ENCODE measurements at regions not wholly inside any gene's neighbourhood (a gene's known extent, or its start where the extent isn't known, plus 50 kb on each side); places are given as distances from the start of the nearest gene placed in this dataset.

DNA sequence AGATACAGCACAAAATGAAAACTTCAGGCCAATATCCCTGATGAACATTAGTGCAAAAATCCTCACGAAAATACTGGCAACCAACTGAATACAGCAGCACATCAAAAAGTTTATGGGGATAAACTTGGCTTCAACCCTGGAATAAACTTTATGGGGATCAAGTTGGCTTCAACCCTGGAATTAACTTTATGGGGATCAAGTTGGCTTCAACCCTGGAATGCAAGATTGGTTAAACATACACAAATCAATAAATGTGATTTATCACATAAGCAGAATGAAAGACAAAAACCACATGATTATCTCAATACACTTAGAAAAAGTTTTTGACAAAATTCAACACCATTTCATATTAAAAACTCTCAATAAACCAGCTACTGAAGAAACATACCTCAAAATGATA lies 213.7 kb upstream of the DMRTA1 start:
- intact Hi-C loops (cut with DNase I; ENCODE audit: low total_unique reads) = loop anchor here (10.0 kb wide), 1 partner anchor 418 kb away; no protein-coding TSS in a partner anchor
- no peaks in the 10 kb centered on the region for H3K9me3 ChIP-seq
- no peak overlapping the region for H3K27ac ChIP-seq
- H3K4me1 ChIP-seq = no peaks in the 10 kb centered on the region
- DNase-seq = no peak
- TF ChIP-seq, protein P1, sequence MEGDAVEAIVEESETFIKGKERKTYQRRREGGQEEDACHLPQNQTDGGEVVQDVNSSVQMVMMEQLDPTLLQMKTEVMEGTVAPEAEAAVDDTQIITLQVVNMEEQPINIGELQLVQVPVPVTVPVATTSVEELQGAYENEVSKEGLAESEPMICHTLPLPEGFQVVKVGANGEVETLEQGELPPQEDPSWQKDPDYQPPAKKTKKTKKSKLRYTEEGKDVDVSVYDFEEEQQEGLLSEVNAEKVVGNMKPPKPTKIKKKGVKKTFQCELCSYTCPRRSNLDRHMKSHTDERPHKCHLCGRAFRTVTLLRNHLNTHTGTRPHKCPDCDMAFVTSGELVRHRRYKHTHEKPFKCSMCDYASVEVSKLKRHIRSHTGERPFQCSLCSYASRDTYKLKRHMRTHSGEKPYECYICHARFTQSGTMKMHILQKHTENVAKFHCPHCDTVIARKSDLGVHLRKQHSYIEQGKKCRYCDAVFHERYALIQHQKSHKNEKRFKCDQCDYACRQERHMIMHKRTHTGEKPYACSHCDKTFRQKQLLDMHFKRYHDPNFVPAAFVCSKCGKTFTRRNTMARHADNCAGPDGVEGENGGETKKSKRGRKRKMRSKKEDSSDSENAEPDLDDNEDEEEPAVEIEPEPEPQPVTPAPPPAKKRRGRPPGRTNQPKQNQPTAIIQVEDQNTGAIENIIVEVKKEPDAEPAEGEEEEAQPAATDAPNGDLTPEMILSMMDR (IDR thresholded peaks at IDR 0.05) = no peak
- no peak for TF ChIP-seq POLR2A (IDR thresholded peaks at IDR 0.05)
- H3K36me3 ChIP-seq (ENCODE audit: low read depth, missing control alignments) = no peaks in the 10 kb centered on the region
- WGBS, 2 donors = 77 to 88% methylated on average over 1 of the region's 1 CpG
- H3K27me3 ChIP-seq = no peaks in the 10 kb centered on the region
- no peak overlapping the region for H3K4me3 ChIP-seq

DNA sequence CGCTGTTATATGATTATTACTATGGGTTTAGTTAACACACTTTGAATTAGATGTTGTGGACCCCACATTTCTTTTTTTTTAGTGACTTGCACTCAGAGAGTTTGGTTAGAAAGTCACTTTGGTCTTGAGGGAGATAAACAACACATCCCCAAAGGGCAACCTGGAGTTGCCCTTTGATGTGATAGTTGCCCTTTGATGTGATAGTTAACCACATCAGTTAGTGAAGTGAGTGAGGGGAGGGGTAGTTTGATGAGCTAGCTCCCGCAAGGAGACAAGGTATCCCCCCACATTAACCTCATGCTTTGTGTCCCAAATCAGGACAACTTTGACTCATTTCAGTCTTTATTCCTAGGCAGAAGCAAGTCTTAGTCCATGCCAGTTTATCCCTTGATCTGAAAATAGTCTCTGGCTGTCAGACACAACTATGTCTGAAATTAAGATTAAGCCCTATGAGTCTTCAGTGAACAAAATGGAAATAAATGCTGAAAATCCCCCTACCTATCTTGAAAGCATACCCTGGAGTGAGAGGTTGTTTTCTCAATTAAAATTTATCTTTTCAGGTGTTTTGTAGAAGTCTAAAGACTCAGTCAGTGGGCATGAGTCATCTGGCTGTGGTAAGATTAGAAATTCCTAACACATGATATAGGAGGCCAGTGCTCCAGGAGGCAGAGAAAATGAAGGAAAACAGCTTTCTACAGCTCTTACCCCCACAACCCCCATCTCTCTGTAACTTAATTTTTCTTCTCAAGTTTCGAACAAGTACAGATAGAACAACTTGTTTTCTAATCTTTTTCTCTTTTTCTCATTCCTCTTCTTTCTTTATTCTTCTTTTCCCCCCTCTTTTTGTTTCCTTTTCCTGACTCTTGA lies 208.9 kb upstream of the DMRTA1 start:
- H3K36me3 ChIP-seq (ENCODE audit: low read depth, missing control alignments) = no peaks in the 10 kb centered on the region
- no peaks in the 10 kb centered on the region for H3K27me3 ChIP-seq
- no peak overlapping the region for H3K27ac ChIP-seq
- TF ChIP-seq, protein P1 (IDR thresholded peaks at IDR 0.05) = no peak
- TF ChIP-seq POLR2A (IDR thresholded peaks at IDR 0.05) = no peak
- no peak overlapping the region for H3K4me3 ChIP-seq
- no peaks in the 10 kb centered on the region for H3K4me1 ChIP-seq
- intact Hi-C loops (cut with DNase I; ENCODE audit: low total_unique reads) = loop anchor here (10.0 kb wide), 1 partner anchor 423 kb away; no protein-coding TSS in a partner anchor
- 92 to 93% methylated on average over 3 of the region's 3 CpGs for WGBS, 2 donors
- DNase-seq = no peak
- H3K9me3 ChIP-seq = no peaks in the 10 kb centered on the region

DNA sequence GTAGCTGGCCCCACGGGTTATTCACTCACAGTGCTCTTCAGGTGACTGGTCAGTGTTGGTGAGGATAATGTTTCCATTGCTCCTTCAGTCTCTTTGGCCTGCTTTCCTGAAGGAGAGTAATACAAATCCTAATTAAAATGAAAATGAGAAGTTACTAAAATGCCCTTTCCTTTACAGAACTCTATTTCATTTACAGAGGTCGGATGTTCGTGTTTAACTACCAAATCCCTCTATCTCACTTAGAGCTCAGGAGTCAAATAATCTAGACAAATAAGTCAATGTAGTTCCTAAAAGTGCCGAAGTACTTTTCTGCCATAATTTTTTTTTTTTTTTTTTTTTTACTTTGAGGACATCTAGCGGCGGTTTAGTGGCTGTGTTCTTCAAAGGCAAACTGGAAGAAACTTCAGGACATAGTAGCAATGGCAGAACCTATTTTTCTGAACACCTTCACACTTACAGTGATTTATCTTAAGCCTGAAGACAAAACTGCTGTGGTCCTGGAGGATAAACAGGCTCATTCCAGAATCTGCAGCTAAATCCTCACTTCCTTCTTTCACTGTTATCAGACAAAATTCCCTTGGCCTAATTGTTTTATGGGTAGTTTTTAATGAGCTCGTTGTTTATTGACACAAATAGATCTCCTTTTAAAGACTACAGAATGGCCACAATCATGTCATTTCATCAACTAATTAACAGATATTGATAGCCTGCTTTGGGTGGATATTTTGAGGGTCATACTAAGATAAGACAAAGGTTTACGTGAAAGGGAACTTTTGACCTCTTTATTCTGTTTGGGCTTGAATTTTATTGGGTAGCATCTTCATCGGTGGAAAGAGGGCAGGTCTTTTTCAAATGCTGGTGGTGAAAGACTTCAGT lies 207.6 kb upstream of the DMRTA1 start:
- no peaks in the 10 kb centered on the region for H3K27me3 ChIP-seq
- H3K4me1 ChIP-seq = no peaks in the 10 kb centered on the region
- DNase-seq = no peak
- WGBS, 2 donors = 27 to 31% methylated on average over 9 of the region's 9 CpGs
- no peak overlapping the region for H3K27ac ChIP-seq
- no peak overlapping the region for H3K4me3 ChIP-seq
- no peaks in the 10 kb centered on the region for H3K36me3 ChIP-seq (ENCODE audit: low read depth, missing control alignments)
- intact Hi-C loops (cut with DNase I; ENCODE audit: low total_unique reads) = loop anchor here (10.0 kb wide), 1 partner anchor 424 kb away; no protein-coding TSS in a partner anchor
- no peaks in the 10 kb centered on the region for H3K9me3 ChIP-seq
- TF ChIP-seq POLR2A (IDR thresholded peaks at IDR 0.05) = no peak
- TF ChIP-seq, protein P1 (IDR thresholded peaks at IDR 0.05) = peak in 2 of 3 experiments; percentile 18 to 48

DNA sequence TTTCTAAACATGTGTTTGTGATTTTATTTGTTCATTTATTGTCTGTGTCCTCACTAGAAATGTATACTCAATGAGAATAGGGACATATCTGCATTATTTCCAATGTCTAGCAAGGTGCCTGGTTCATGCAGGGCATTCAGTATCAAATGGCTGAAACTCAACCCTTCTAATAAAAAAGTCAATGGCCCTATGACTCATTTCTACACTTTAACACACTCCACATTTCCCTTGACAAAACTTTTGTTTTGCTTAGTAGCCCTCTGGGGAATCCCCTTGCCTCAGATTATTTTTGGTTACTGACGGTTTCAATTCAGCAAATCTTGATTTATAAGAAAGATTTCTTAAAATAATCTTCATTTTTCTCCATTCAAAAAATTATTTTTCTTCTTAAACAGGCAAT lies 206.0 kb upstream of the DMRTA1 start:
- no peak for TF ChIP-seq POLR2A (IDR thresholded peaks at IDR 0.05)
- TF ChIP-seq, protein P1 (IDR thresholded peaks at IDR 0.05) = no peak
- intact Hi-C loops (cut with DNase I; ENCODE audit: low total_unique reads) = no loop called here
- no peak for DNase-seq

More for the DNA sequence above, 206.0 kb upstream of the DMRTA1 start:
- Histone ChIP-seq H3K36me3 (ENCODE audit: low read depth, missing control alignments) (no peaks in the 10 kb centered on the region), H3K4me3 (no peak overlapping the region), H3K4me1 (no peaks in the 10 kb centered on the region), H3K9me3 (no peaks in the 10 kb centered on the region), H3K27ac (no peak overlapping the region), H3K27me3 (no peaks in the 10 kb centered on the region)
- 53% methylated on average over 1 of the region's 1 CpG for WGBS, 2 donors

Data from testis (tissue), 2 donors.